SK-N-SH (cell line): ENCODE measurements at regions not wholly inside any gene's neighbourhood (a gene's known extent, or its start where the extent isn't known, plus 50 kb on each side); places are given as distances from the start of the nearest gene placed in this dataset.

Experiments
- CTCF ChIA-PET: fragments of 300-600, 350-600 bp; formaldehyde crosslinking; extraction: SDS; loops from one replicate; lab custom pipeline; 2021; lab: Yijun Ruan, JAX
- POLR2A ChIA-PET: fragments of 350-600 bp; sonication (Branson Sonifier 250); formaldehyde crosslinking; extraction: SDS; loops from one replicate; lab custom pipeline; 2020; ENCODE audit warnings: antibody characterized with exemption, inconsistent platforms; lab: Yijun Ruan, JAX
- DNase-seq: peaks from one replicate; pipeline ENCODE4 v3.0.0; 2012
- H2AFZ ChIP-seq: fragments of 200-600 bp; sonication (generic); 2 replicates; pipeline ENCODE4 v1.8.1; 2016; ENCODE audit warnings: antibody characterized with exemption, mild to moderate bottlenecking, low read depth
- H3F3A ChIP-seq: fragments of 200-600 bp; sonication (generic); replicated peaks from 2 replicates; pipeline ENCODE3; 2016; ENCODE audit warnings: antibody characterized with exemption, mild to moderate bottlenecking; ENCODE audit not compliant: insufficient read depth
- H3K27ac ChIP-seq, 2 experiments: fragments of 200-500 bp in 1 of 2; fragments of 200-600 bp in 1 of 2; sonication (Bioruptor generic) in 1 of 2; sonication (generic), shearing (Covaris generic) in 1 of 2; 2 replicates each; pipeline versions ENCODE4 v1.5.1 to v1.6.1; 2014 to 2016; ENCODE audit warnings: low read depth in 2 of 2, inconsistent platforms in 1 of 2, low read length in 1 of 2, mild to moderate bottlenecking in 1 of 2, mixed read lengths in 1 of 2
- H3K27me3 ChIP-seq: fragments of 200-600 bp; sonication (generic), shearing (Covaris generic); 2 replicates; pipeline ENCODE4 v1.6.1; 2016; ENCODE audit warnings: mixed run types; ENCODE audit not compliant: insufficient read depth
- H3K36me3 ChIP-seq, 2 experiments: fragments of 200-500 bp in 1 of 2; fragments of 200-600 bp in 1 of 2; sonication (Bioruptor generic) in 1 of 2; sonication (generic) in 1 of 2; replicated peaks in 1 of 2; 2 replicates each; pipeline versions ENCODE3 to v1.5.1; 2014 to 2016; ENCODE audit warnings: low read length in 1 of 2, mild to moderate bottlenecking in 1 of 2; ENCODE audit not compliant: insufficient read depth in 2 of 2, control insufficient read depth in 1 of 2
- H3K4me1 ChIP-seq, 2 experiments: fragments of 200-500 bp in 1 of 2; fragments of 200-600 bp in 1 of 2; sonication (Bioruptor generic) in 1 of 2; sonication (generic), shearing (Covaris generic) in 1 of 2; 2 replicates each; pipeline versions ENCODE4 v1.5.1 to v1.6.1; 2014 to 2016; ENCODE audit warnings: low read depth in 1 of 2, low read length in 1 of 2, mixed run types in 1 of 2; ENCODE audit not compliant: insufficient read depth in 2 of 2, control insufficient read depth in 1 of 2
- H3K4me2 ChIP-seq: fragments of 200-600 bp; sonication (generic), shearing (Covaris generic); 2 replicates; pipeline ENCODE4 v1.6.1; 2017; ENCODE audit warnings: mixed run types
- H3K4me3 ChIP-seq, 2 experiments: fragments of 200-500 bp in 1 of 2; fragments of 200-600 bp in 1 of 2; sonication (Bioruptor generic) in 1 of 2; sonication (generic), shearing (Covaris generic) in 1 of 2; 2 replicates each; pipeline versions ENCODE4 v1.5.1 to v1.8.1; 2014 to 2016; ENCODE audit warnings: low read depth in 2 of 2, inconsistent platforms in 1 of 2, low read length in 1 of 2, mild to moderate bottlenecking in 1 of 2, mixed read lengths in 1 of 2, moderate library complexity in 1 of 2
- H3K79me2 ChIP-seq: fragments of 200-600 bp; sonication (generic); 2 replicates; pipeline ENCODE4 v1.8.1; 2017; ENCODE audit warnings: mild to moderate bottlenecking; ENCODE audit not compliant: insufficient read depth
- H3K9ac ChIP-seq: fragments of 200-600 bp; sonication (generic); 2 replicates; pipeline ENCODE4 v1.6.1; 2017; ENCODE audit warnings: mixed run types
- H3K9me2 ChIP-seq: fragments of 200-600 bp; sonication (generic); 2 replicates; pipeline ENCODE4 v1.6.1; 2017; ENCODE audit warnings: mixed run types
- H3K9me3 ChIP-seq: fragments of 200-600 bp; sonication (generic); 2 replicates; pipeline ENCODE4 v1.6.1; 2017; ENCODE audit warnings: mixed run types, mild to moderate bottlenecking, moderate library complexity
- H4K20me1 ChIP-seq: fragments of 200-600 bp; sonication (generic); 2 replicates; pipeline ENCODE4 v1.6.1; 2017; ENCODE audit warnings: mild to moderate bottlenecking, mixed run types; ENCODE audit not compliant: insufficient read depth
- FOXJ3 ChIP-seq: sonication (generic); formaldehyde crosslinking; IDR thresholded peaks from 2 replicates; pipeline ENCODE4 v1.5.1; 2020; ENCODE audit warnings: mild to moderate bottlenecking, missing genetic modification reagents
- GABPA ChIP-seq: IDR thresholded peaks from 2 replicates; pipeline ENCODE4 v1.4.0; 2012; ENCODE audit warnings: low read depth, mild to moderate bottlenecking
- GATA2 ChIP-seq: sonication (generic); formaldehyde crosslinking; IDR thresholded peaks from 2 replicates; pipeline ENCODE4 v1.5.0; 2020; ENCODE audit warnings: mild to moderate bottlenecking, missing genetic modification reagents
- JUND ChIP-seq: IDR thresholded peaks from 2 replicates; pipeline ENCODE4 v1.4.0; 2012
- MAX ChIP-seq: IDR thresholded peaks from 2 replicates; pipeline ENCODE4 v1.4.0; 2012; ENCODE audit warnings: low read depth
- MEF2A ChIP-seq: IDR thresholded peaks from 2 replicates; pipeline ENCODE4 v1.4.0; 2012; ENCODE audit warnings: low read depth, borderline replicate concordance
- MXI1 ChIP-seq: IDR thresholded peaks from 2 replicates; pipeline ENCODE4 v1.6.1; 2012; ENCODE audit warnings: mild to moderate bottlenecking, low read depth, low read length, improper control_type of control experiment
- RAD21 ChIP-seq: IDR thresholded peaks from 2 replicates; pipeline ENCODE4 v1.6.1; 2012; ENCODE audit warnings: mild to moderate bottlenecking, low read length
- RFX5 ChIP-seq: IDR thresholded peaks from 2 replicates; pipeline ENCODE4 v1.6.1; 2012; ENCODE audit warnings: mild to moderate bottlenecking, improper control_type of control experiment, low read length
- RXRA ChIP-seq: IDR thresholded peaks from 2 replicates; pipeline ENCODE4 v1.4.0; 2012; ENCODE audit warnings: low read depth, mild to moderate bottlenecking, borderline replicate concordance
- TEAD4 ChIP-seq: IDR thresholded peaks from 2 replicates; pipeline ENCODE4 v1.4.0; 2012; ENCODE audit warnings: mild to moderate bottlenecking, borderline replicate concordance; ENCODE audit not compliant: insufficient read depth
- USF2 ChIP-seq: fragments of 150-350 bp; IDR thresholded peaks from 2 replicates; pipeline ENCODE4 v1.6.1; 2017; ENCODE audit warnings: antibody characterized with exemption, low read length, low read depth, borderline replicate concordance
- YY1 ChIP-seq: IDR thresholded peaks from 2 replicates; pipeline ENCODE4 v1.4.0; 2012; ENCODE audit warnings: low read depth, mild to moderate bottlenecking
- WGBS: methylation state at CpG from one replicate; pipeline ENCODE4 v1.1.6; 2017; ENCODE audit warnings: low lambda C conversion rate; 5-methylcytosine and 5-hydroxymethylcytosine counted together
- TF ChIP-seq, protein P1 (sequence below): fragments of 200-600 bp; sonication (generic); IDR thresholded peaks from 2 replicates; pipeline ENCODE4 v1.6.1; 2017; ENCODE audit warnings: antibody characterized with exemption, mild to moderate bottlenecking, moderate library complexity
- TF ChIP-seq, protein P2 (sequence below): IDR thresholded peaks from 2 replicates; pipeline ENCODE4 v1.4.0; 2012; ENCODE audit warnings: low read depth, borderline replicate concordance

- POLR2A ChIA-PET: no interaction called here
- Histone ChIP-seq H3K79me2 (no peaks in the 10 kb centered on the region), H3K4me2 (no peak overlapping the region), H3K27me3 (peaks cover 12% of the 10 kb centered on the region; the same call in 1 of the 2 replicates), H2AFZ (no peak overlapping the region), H3K9ac (no peak overlapping the region), H3K4me1 (no peaks in the 10 kb centered on the region; a peak in 1 of 4 replicates), H3K9me3 (no peaks in the 10 kb centered on the region), H3K9me2 (no peaks in the 10 kb centered on the region), H3K27ac (no peak overlapping the region), H3F3A (no peaks in the 10 kb centered on the region), H3K4me3 (no peak overlapping the region), H3K36me3 (no peaks in the 10 kb centered on the region), H4K20me1 (no peaks in the 10 kb centered on the region)
- TF ChIP-seq RXRA (no peak), MAX (no peak), FOXJ3 (no peak), MXI1 (no peak), YY1 (no peak), GATA2 (CRISPR knock-in tag) (no peak), TEAD4 (no peak), USF2 (no peak), MEF2A (no peak), RAD21 (no peak), RFX5 (no peak), JUND (no peak), GABPA (no peak)
- TF ChIP-seq, protein P1, sequence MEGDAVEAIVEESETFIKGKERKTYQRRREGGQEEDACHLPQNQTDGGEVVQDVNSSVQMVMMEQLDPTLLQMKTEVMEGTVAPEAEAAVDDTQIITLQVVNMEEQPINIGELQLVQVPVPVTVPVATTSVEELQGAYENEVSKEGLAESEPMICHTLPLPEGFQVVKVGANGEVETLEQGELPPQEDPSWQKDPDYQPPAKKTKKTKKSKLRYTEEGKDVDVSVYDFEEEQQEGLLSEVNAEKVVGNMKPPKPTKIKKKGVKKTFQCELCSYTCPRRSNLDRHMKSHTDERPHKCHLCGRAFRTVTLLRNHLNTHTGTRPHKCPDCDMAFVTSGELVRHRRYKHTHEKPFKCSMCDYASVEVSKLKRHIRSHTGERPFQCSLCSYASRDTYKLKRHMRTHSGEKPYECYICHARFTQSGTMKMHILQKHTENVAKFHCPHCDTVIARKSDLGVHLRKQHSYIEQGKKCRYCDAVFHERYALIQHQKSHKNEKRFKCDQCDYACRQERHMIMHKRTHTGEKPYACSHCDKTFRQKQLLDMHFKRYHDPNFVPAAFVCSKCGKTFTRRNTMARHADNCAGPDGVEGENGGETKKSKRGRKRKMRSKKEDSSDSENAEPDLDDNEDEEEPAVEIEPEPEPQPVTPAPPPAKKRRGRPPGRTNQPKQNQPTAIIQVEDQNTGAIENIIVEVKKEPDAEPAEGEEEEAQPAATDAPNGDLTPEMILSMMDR: no peak
- TF ChIP-seq, protein P2, sequence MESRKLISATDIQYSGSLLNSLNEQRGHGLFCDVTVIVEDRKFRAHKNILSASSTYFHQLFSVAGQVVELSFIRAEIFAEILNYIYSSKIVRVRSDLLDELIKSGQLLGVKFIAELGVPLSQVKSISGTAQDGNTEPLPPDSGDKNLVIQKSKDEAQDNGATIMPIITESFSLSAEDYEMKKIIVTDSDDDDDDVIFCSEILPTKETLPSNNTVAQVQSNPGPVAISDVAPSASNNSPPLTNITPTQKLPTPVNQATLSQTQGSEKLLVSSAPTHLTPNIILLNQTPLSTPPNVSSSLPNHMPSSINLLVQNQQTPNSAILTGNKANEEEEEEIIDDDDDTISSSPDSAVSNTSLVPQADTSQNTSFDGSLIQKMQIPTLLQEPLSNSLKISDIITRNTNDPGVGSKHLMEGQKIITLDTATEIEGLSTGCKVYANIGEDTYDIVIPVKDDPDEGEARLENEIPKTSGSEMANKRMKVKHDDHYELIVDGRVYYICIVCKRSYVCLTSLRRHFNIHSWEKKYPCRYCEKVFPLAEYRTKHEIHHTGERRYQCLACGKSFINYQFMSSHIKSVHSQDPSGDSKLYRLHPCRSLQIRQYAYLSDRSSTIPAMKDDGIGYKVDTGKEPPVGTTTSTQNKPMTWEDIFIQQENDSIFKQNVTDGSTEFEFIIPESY: no peak
- DNase-seq: no peak
- CTCF ChIA-PET: no interaction called here
- 3% methylated on average over 4 of the region's 4 CpGs for WGBS
Measured at GRCh38 chr7:49583440-49583839, 190.0 kb upstream of the VWC2 start.
